ENCODE measurements at regions not wholly inside any gene's neighbourhood (a gene's known extent, or its start where the extent isn't known, plus 50 kb on each side); places are given as distances from the start of the nearest gene placed in this dataset.

GRCh38 chr6:8743170-8743745 is 307.9 kb upstream of the SLC35B3 start:
- no peak for DNase-seq (ENCODE audit: low read depth)

GRCh38 chr6:8739454-8739853 is 304.1 kb upstream of the SLC35B3 start:
- DNase-seq (ENCODE audit: low read depth), result no peak

GRCh38 chr6:8738951-8739350 is 303.6 kb upstream of the SLC35B3 start:
- no peak for DNase-seq (ENCODE audit: low read depth)

GRCh38 chr6:8736156-8736895 is 301.0 kb upstream of the SLC35B3 start:
- DNase-seq (ENCODE audit: low read depth), result no peak

GRCh38 chr6:8733879-8734278 is 298.5 kb upstream of the SLC35B3 start:
- no peak for DNase-seq (ENCODE audit: low read depth)

GRCh38 chr6:8731874-8732273 is 296.5 kb upstream of the SLC35B3 start:
- no peak for DNase-seq (ENCODE audit: low read depth)

GRCh38 chr6:8710668-8711431 is 275.5 kb upstream of the SLC35B3 start:
- no peak for DNase-seq (ENCODE audit: low read depth)

GRCh38 chr6:8707956-8708772 is 272.8 kb upstream of the SLC35B3 start:
- DNase-seq (ENCODE audit: low read depth), result no peak

- no peak for DNase-seq (ENCODE audit: low read depth)
Measured at GRCh38 chr6:8707369-8707768, 272.0 kb upstream of the SLC35B3 start.

GRCh38 chr6:8705435-8706020 is 270.2 kb upstream of the SLC35B3 start:
- DNase-seq (ENCODE audit: low read depth), result no peak

GRCh38 chr6:8703059-8703458 is 267.7 kb upstream of the SLC35B3 start:
- no peak for DNase-seq (ENCODE audit: low read depth)

- DNase-seq (ENCODE audit: low read depth), result no peak
Measured at GRCh38 chr6:8688821-8689220, 253.5 kb upstream of the SLC35B3 start.

GRCh38 chr6:8686077-8686476 is 250.7 kb upstream of the SLC35B3 start:
- DNase-seq (ENCODE audit: low read depth), result no peak

- DNase-seq (ENCODE audit: low read depth), result no peak
Measured at GRCh38 chr6:8683204-8683603, 247.9 kb upstream of the SLC35B3 start.

- no peak for DNase-seq (ENCODE audit: low read depth)
Measured at GRCh38 chr6:8679823-8680222, 244.5 kb upstream of the SLC35B3 start.

GRCh38 chr6:8678466-8678865 is 243.1 kb upstream of the SLC35B3 start:
- DNase-seq (ENCODE audit: low read depth), result no peak

- DNase-seq (ENCODE audit: low read depth), result no peak
Measured at GRCh38 chr6:8674126-8674525, 238.8 kb upstream of the SLC35B3 start.

- DNase-seq (ENCODE audit: low read depth), result no peak
Measured at GRCh38 chr6:8672882-8673281, 237.5 kb upstream of the SLC35B3 start.

GRCh38 chr6:8670792-8671191 is 235.4 kb upstream of the SLC35B3 start:
- DNase-seq (ENCODE audit: low read depth), result no peak

- no peak for DNase-seq (ENCODE audit: low read depth)
Measured at GRCh38 chr6:8664700-8665099, 229.4 kb upstream of the SLC35B3 start.

GRCh38 chr6:8664070-8664469 is 228.7 kb upstream of the SLC35B3 start:
- DNase-seq (ENCODE audit: low read depth), result no peak

Measured in stimulated activated CD8-positive, alpha-beta memory T cell treated with anti-CD3 and anti-CD28 coated beads, Interleukin-12 subunit alpha, Interleukin-12 subunit beta, amount 100 ng/mL, for 4 hours (primary cell).